Activated CD8-positive, alpha-beta T cell treated with anti-CD3 and anti-CD28 coated beads, Interleukin-2, amount 10 ng/mL, durations not matched to agents 7 days and 5 days (primary cell): ENCODE measurements at regions not wholly inside any gene's neighbourhood (a gene's known extent, or its start where the extent isn't known, plus 50 kb on each side); places are given as distances from the start of the nearest gene placed in this dataset.

Source experiments
- ATAC-seq: fragments of 150-1000 bp; cut with Tn5 transposase; one replicate; pipeline ENCODE4 v1.10.0; 2021; ENCODE audit warnings: moderate library complexity
- CTCF ChIA-PET: fragments of 350-600 bp; sonication (Branson Sonifier 250); formaldehyde crosslinking; loops from one replicate; lab custom pipeline; 2021; ENCODE audit warnings: antibody characterized with exemption; lab: Charles Lee
- POLR2A ChIA-PET: fragments of 350-600 bp; sonication (Branson Sonifier 250); formaldehyde crosslinking; loops from one replicate; lab custom pipeline; 2021; ENCODE audit warnings: antibody characterized with exemption; lab: Charles Lee
- DNase-seq: peaks from one replicate; pipeline ENCODE4 v3.0.0-alpha.2; 2020
- H3K27ac Mint-ChIP-seq: one replicate; pipeline ENCODE4 v1.8.0; 2021; ENCODE audit warnings: mild to moderate bottlenecking, mixed read lengths
- H3K27me3 Mint-ChIP-seq: one replicate; pipeline ENCODE4 v1.8.0; 2021; ENCODE audit warnings: low read depth, mixed read lengths
- H3K36me3 Mint-ChIP-seq: one replicate; pipeline ENCODE4 v1.8.0; 2021; ENCODE audit warnings: low read depth, mixed read lengths
- H3K4me1 Mint-ChIP-seq: one replicate; pipeline ENCODE4 v1.8.0; 2021; ENCODE audit warnings: low read depth, mixed read lengths
- H3K4me3 Mint-ChIP-seq: one replicate; pipeline ENCODE4 v1.8.0; 2021; ENCODE audit warnings: mild to moderate bottlenecking, mixed read lengths
- H3K9me3 Mint-ChIP-seq: one replicate; pipeline ENCODE4 v1.8.0; 2022; ENCODE audit warnings: mixed read lengths; ENCODE audit not compliant: insufficient read depth

GRCh38 chr14:31990183-31990857, 86.8 kb upstream of the ARHGAP5 start:
- no peaks in the 10 kb centered on the region for H3K36me3 Mint-ChIP-seq
- no peaks in the 10 kb centered on the region for H3K27me3 Mint-ChIP-seq
- no peak for DNase-seq

DNA sequence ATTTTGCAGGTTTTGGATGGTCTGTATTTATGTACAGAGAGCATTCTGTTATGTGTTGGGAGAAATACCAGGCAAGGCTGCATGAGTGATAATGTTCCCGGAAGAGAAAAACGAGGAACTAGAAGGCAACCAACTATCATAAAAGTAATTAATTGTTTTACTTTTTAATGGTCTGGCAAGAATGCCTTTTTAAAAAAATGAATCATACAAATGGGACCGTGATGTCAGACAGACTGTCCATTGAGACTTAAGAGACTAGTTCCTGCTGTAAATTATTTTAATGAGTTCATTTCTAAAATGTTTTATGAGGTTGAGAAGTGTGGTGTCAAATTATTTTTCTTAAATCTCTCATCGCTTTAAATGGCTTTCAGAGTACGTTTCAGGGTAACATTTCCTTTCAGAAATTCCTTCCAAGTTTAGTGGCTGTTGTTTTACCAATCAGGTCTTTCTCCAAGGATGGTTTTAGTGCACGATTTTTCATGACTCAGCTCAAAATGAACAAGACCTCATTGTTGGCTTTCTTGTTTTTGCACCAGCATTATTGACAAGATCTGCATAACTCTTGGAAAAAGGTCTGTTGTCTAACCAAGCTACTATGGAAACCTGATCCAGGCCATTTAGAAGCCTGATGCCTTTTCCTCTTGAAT, 86.1 kb upstream of the ARHGAP5 start:
- Mint-ChIP-seq H3K4me3 (no peak overlapping the region), H3K9me3 (no peaks in the 10 kb centered on the region), H3K36me3 (no peaks in the 10 kb centered on the region), H3K4me1 (no peaks in the 10 kb centered on the region), H3K27me3 (no peaks in the 10 kb centered on the region), H3K27ac (no peak overlapping the region)
- no peak for ATAC-seq
- DNase-seq = no peak
- CTCF ChIA-PET = no interaction called here
- POLR2A ChIA-PET = no interaction called here

More at GRCh38 chr14:31990183-31990857, 86.8 kb upstream of the ARHGAP5 start:
- ChIA-PET CTCF (no interaction called here), POLR2A (no interaction called here)
- no peak for ATAC-seq
- no peaks in the 10 kb centered on the region for H3K9me3 Mint-ChIP-seq
- H3K27ac Mint-ChIP-seq = no peak overlapping the region
- no peak overlapping the region for H3K4me3 Mint-ChIP-seq
- H3K4me1 Mint-ChIP-seq = no peaks in the 10 kb centered on the region

DNA sequence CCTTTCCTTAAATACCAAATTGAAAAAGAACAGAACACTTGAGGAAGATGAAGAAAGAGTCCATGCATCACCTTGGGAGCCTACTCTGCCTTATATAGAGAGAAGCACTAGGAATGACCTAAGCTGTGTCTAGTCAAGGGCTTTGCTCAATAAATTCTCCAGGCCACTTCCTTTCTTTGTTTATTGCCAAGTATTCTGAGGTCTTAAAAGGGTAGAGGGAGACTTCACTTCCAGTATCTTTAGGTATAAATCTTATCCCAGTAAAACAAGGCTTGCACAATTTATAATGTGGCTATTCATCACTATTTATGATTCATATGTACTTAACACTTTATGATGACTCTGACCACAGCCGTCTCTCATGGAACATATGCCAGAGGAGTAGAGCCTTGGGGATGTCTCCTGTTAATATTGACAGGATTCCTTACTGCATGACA, 85.1 kb upstream of the ARHGAP5 start:
- CTCF ChIA-PET = no interaction called here
- Mint-ChIP-seq H3K4me3 (no peak overlapping the region), H3K36me3 (no peaks in the 10 kb centered on the region), H3K27ac (no peak overlapping the region), H3K9me3 (no peaks in the 10 kb centered on the region), H3K27me3 (no peaks in the 10 kb centered on the region), H3K4me1 (no peaks in the 10 kb centered on the region)
- no peak for ATAC-seq
- DNase-seq = no peak
- POLR2A ChIA-PET = no interaction called here

- no peaks in the 10 kb centered on the region for H3K36me3 Mint-ChIP-seq
- H3K27me3 Mint-ChIP-seq = no peaks in the 10 kb centered on the region
- no peaks in the 10 kb centered on the region for H3K9me3 Mint-ChIP-seq
- no peak overlapping the region for H3K4me3 Mint-ChIP-seq
- ATAC-seq = no peak
- ChIA-PET POLR2A (no interaction called here), CTCF (interaction anchor here (1.0 kb wide), 1 partner anchor 80 kb away, joined by 4 read pairs; no protein-coding TSS in a partner anchor)
- H3K4me1 Mint-ChIP-seq = no peaks in the 10 kb centered on the region
- H3K27ac Mint-ChIP-seq = no peak overlapping the region
- DNase-seq = no peak
These were observed 83.6 kb upstream of the ARHGAP5 start for GRCh38 chr14:31993521-31993951.

DNA sequence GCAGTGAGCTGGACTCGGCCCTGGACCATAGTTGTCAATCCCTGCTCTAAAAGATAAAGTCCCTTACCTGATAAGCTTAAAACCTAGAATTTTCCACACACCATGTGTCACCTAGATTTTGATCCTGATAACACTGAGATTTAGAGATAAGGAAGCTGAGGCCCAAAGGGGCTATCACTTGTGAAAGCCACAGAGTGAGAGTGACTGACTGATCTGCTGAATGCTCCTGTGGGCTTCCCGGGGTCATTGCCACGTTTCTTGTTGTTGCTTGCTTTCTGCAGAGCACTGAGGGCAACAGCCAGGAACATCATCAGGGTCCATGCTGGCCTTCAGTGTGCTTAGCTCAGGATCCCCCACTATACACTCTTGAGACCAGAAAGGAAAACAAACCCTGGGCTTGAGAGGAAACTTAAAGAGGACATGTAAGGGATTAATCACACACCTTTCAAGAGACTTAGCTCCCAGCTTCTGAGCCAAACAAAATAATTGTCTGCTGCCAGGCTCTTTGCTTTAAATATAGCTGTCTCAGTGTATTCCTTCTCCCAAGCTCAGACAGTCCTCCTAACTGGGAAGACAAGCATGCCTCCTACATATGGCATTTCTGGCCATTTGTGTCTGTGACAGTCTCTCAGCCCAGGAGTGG, 82.6 kb upstream of the ARHGAP5 start:
- ChIA-PET POLR2A (no interaction called here), CTCF (interaction anchor here (1.0 kb wide), 1 partner anchor 79 kb away, joined by 4 read pairs; no protein-coding TSS in a partner anchor)
- Mint-ChIP-seq H3K4me1 (no peaks in the 10 kb centered on the region), H3K9me3 (no peaks in the 10 kb centered on the region), H3K4me3 (no peak overlapping the region), H3K27me3 (no peaks in the 10 kb centered on the region), H3K27ac (no peak overlapping the region), H3K36me3 (no peaks in the 10 kb centered on the region)
- no peak for DNase-seq
- no peak for ATAC-seq

- Mint-ChIP-seq H3K4me3 (no peak overlapping the region), H3K27ac (no peak overlapping the region), H3K9me3 (no peaks in the 10 kb centered on the region), H3K36me3 (no peaks in the 10 kb centered on the region), H3K4me1 (no peaks in the 10 kb centered on the region), H3K27me3 (peaks cover 5% of the 10 kb centered on the region)
- POLR2A ChIA-PET = no interaction called here
- DNase-seq = no peak
- no peak for ATAC-seq
- CTCF ChIA-PET = no interaction called here
These were observed 73.5 kb upstream of the ARHGAP5 start for GRCh38 chr14:32003585-32003984.

GRCh38 chr14:32004300-32004699, 72.8 kb upstream of the ARHGAP5 start:
- Mint-ChIP-seq H3K4me3 (no peak overlapping the region), H3K4me1 (no peaks in the 10 kb centered on the region), H3K36me3 (no peaks in the 10 kb centered on the region), H3K27me3 (peaks cover 5% of the 10 kb centered on the region), H3K27ac (no peak overlapping the region), H3K9me3 (no peaks in the 10 kb centered on the region)
- CTCF ChIA-PET = no interaction called here
- POLR2A ChIA-PET = no interaction called here
- DNase-seq = no peak
- ATAC-seq = no peak

- Mint-ChIP-seq H3K27me3 (no peaks in the 10 kb centered on the region), H3K27ac (no peak overlapping the region), H3K9me3 (no peaks in the 10 kb centered on the region), H3K4me1 (no peaks in the 10 kb centered on the region), H3K36me3 (no peaks in the 10 kb centered on the region), H3K4me3 (no peak overlapping the region)
- ATAC-seq (no peak), DNase-seq (no peak)
- CTCF ChIA-PET = no interaction called here
- POLR2A ChIA-PET = no interaction called here
These were observed 71.5 kb upstream of the ARHGAP5 start for GRCh38 chr14:32005628-32006027.

- no peak overlapping the region for H3K27ac Mint-ChIP-seq
- CTCF ChIA-PET = no interaction called here
- no peaks in the 10 kb centered on the region for H3K36me3 Mint-ChIP-seq
- H3K9me3 Mint-ChIP-seq = no peaks in the 10 kb centered on the region
- H3K4me3 Mint-ChIP-seq = no peak overlapping the region
- DNase-seq = no peak
- H3K4me1 Mint-ChIP-seq = no peaks in the 10 kb centered on the region
- H3K27me3 Mint-ChIP-seq = no peaks in the 10 kb centered on the region
- POLR2A ChIA-PET = no interaction called here
- ATAC-seq = no peak
These were observed 70.6 kb upstream of the ARHGAP5 start for GRCh38 chr14:32006263-32007110.

- DNase-seq = no peak
- no peak for ATAC-seq
- no peaks in the 10 kb centered on the region for H3K27me3 Mint-ChIP-seq
- H3K4me1 Mint-ChIP-seq = no peaks in the 10 kb centered on the region
- no peaks in the 10 kb centered on the region for H3K36me3 Mint-ChIP-seq
- POLR2A ChIA-PET = no interaction called here
- no peak overlapping the region for H3K4me3 Mint-ChIP-seq
- CTCF ChIA-PET = no interaction called here
- H3K9me3 Mint-ChIP-seq = no peaks in the 10 kb centered on the region
- H3K27ac Mint-ChIP-seq = no peak overlapping the region
These were observed 69.2 kb upstream of the ARHGAP5 start for GRCh38 chr14:32007755-32008362.

- DNase-seq (no peak), ATAC-seq (no peak)
- Mint-ChIP-seq H3K36me3 (no peaks in the 10 kb centered on the region), H3K27me3 (no peaks in the 10 kb centered on the region), H3K9me3 (no peaks in the 10 kb centered on the region), H3K4me1 (no peaks in the 10 kb centered on the region), H3K4me3 (no peak overlapping the region), H3K27ac (no peak overlapping the region)
- ChIA-PET POLR2A (no interaction called here), CTCF (no interaction called here)
These were observed 68.4 kb upstream of the ARHGAP5 start for GRCh38 chr14:32008602-32009193.
